ENCODE measurements at regions not wholly inside any gene's neighbourhood (a gene's known extent, or its start where the extent isn't known, plus 50 kb on each side); places are given as distances from the start of the nearest gene placed in this dataset.
"Not testable (repeated sequence)": the region's sequence is repeated elsewhere in the genome, so short reads cannot be mapped to it uniquely, and the experiment has no call there.

DNA sequence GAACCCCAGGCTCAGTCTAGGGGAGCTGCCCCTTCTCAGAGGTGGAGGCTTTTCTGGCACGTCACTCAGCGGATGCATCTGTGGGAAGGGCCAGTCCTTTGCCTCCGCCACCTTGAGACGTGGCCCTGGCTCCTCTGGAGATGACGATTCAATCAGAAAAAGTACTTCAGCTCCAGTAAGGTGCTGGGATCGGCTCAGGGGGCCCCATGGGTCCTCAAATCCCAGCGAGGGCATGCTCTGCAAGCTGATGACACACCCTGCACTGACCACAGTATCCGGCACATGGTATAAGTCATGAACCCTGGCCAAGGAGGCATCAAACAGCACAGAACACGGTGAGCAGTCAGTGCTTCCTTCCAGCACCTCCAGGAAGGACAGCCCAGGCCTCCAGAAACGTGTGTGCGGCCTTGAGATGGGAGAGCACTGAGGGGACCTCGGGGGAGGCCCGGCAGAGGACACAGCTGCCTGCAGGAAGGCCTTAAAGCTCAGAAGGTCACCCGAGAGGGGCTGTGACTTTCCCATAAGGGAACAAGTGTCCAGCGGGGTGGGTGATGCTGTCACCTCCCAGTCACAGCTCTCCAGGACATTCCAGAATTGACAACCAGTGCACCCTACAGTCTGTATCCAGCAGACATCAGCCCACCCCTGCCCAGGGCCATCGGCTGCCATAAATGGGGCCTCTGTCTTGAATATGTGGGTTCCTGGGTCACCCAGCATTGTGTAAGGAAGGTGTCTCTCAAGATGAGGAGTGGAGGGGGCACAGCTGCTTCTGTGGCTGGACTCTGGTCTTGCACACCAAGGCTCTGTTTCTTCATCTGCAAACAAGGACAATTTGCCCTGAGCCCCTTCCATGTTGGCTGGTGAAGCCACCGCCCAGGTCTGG, 205.8 kb downstream of the NDUFA10 start:
- no peak for DNase-seq (ENCODE audit: low spot score)

- DNase-seq (ENCODE audit: low spot score), result no peak
Observed at GRCh38 chr2:239818531-239819011, 206.6 kb downstream of the NDUFA10 start.

- no peak for DNase-seq (ENCODE audit: low spot score)
Observed at GRCh38 chr2:239818086-239818485, 207.1 kb downstream of the NDUFA10 start.

- DNase-seq (ENCODE audit: low spot score), result not testable (repeated sequence)
Observed at GRCh38 chr2:239817468-239818031, 207.6 kb downstream of the NDUFA10 start.

GRCh38 chr2:239816576-239817467, 208.3 kb downstream of the NDUFA10 start:
- no peak for DNase-seq (ENCODE audit: low spot score)

- no peak for DNase-seq (ENCODE audit: low spot score)
Observed at GRCh38 chr2:239815671-239816070, 209.5 kb downstream of the NDUFA10 start.

- no peak for DNase-seq (ENCODE audit: low spot score)
Observed at GRCh38 chr2:239814861-239815601, 210.1 kb downstream of the NDUFA10 start.

DNA sequence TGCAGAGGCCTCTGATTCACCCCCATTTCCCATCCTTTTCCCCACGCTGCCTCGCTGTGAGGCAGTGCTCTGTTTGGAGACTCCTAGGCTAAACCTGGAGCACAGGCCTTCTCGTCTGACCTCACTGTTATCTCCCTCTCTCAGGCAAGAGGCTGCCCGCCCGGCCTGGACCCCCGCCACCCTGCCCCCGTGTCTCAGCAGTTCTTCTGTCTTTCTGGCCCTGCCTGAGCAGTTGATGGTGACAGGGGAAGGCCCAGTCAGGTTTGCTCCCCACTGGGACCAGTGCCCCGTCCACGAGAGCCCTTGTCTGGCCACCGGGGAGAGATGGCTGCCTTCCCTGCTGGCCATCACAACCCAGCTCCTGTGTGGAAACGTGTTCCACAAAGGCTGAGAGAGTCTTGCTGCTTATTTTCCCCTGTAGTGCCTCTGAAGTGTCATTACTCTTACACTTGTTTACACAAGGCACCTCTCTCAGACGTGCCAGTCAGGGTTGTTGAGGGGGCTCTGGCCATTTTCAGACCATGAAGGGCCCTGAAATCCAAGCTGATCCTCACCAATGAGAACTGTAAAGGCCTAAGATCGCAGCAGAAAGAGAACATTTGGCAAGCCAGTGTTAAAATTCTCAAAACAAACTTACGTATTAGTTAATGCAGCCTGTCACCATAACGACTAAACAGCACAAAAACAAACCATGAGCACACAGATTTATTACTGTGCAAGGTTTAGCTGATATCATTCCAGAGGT, 210.9 kb downstream of the NDUFA10 start:
- DNase-seq (ENCODE audit: low spot score), result no peak

- DNase-seq (ENCODE audit: low spot score), result no peak
Observed at GRCh38 chr2:239813261-239814115, 211.7 kb downstream of the NDUFA10 start.

DNA sequence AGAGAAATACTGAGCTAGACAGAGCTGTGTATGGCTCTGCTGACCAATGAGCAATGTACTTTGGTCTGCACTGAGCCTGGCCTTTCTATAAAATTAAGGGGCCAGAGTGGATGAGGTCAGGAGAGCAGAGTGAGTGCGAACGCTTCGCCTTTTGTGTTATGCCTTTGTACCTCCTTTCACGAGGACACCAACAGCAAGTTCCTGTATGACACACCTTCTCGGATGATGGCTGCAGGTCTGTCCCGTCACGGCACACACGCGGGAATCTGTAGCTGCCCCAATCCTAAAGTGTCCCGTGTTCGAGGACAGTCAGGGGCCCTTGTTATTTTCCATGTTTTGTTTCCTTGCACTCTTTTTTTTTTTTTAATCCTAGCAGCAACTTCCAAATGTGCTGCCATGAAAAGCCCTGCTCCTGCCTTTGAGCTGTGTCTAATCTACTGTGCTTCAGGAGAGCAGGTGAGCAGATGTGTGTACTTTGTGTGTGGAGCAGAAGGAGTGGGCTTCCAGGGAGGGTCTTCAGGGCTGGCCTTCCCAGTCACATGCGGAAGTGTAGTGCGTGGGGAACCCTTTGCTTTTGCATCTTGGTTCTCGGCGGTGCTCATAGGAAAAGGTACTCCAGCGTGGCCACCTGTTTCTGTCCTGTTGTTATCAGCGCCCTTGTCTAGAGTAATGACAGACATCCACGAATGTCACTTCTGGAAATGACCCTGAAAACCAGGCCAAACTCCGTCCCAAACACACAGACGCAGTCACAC, 213.2 kb downstream of the NDUFA10 start:
- no peak for DNase-seq (ENCODE audit: low spot score)

- no peak for DNase-seq (ENCODE audit: low spot score)
Observed at GRCh38 chr2:239811111-239811781, 213.9 kb downstream of the NDUFA10 start.

DNA sequence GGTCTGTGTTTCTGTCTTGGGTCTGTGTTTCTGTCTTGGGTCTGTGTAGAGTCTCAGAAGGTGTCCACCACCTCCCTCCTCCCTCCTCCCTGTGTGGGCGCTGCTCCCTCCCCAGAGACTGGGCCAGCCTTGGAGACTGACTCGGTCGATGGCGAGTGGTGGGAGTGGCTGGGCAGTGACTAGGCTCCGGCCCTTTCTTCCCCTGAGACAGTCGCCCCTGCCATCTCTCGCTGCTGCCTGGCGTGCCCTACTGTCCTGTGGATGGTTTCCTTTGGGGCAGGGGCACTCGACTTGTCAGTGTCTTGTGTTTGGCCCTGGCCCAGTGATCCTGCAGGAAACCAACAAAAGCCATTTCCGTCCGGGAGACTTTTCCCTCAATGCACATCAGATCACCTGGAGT, 215.8 kb downstream of the NDUFA10 start:
- no peak for DNase-seq (ENCODE audit: low spot score)

DNA sequence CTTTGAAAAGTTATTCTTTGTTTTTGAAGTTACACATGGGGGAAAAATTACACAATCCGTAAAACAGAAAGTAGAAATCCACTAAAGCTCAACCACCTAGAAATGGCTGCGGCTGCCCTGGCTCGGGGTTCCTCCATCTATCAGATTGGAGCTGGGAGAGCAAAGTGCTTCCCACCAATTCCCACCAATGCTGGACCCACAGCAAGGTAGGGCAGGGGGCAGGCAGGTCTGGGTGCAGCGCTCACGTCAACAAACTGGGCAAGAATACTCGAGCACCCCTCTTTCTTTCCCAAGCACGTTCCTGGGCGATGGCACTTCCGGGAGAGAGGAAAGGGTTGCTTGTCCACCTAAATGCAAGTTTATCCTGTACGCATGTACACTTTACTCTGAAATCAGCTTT, 217.6 kb downstream of the NDUFA10 start:
- DNase-seq (ENCODE audit: low spot score), result no peak

GRCh38 chr2:239806758-239807434, 218.2 kb downstream of the NDUFA10 start:
- DNase-seq (ENCODE audit: low spot score), result no peak

GRCh38 chr2:239806276-239806675, 218.9 kb downstream of the NDUFA10 start:
- no peak for DNase-seq (ENCODE audit: low spot score)

DNA sequence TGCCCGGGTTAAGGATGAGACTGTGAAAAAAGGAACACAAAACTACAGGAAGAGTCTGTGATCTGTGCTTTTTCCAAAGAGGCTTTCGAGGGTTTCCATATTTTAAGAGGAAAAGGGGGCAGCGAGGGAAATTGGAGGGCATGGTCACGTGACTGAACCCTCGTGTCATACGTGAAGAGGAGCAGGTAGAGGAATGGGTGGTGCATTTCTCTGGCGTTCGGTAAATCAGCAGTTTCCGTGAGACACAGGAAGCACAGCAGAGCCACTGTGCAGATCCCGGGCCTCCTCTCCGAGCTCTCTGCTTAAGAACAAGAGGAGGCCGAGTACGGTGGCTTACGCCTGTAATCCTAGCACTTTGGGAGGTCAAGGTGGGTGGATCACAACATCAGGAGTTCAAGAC, 219.7 kb downstream of the NDUFA10 start:
- no peak for DNase-seq (ENCODE audit: low spot score)

GRCh38 chr2:239805043-239805329, 220.2 kb downstream of the NDUFA10 start:
- no peak for DNase-seq (ENCODE audit: low spot score)
